ENCODE measurements at regions not wholly inside any gene's neighbourhood (a gene's known extent, or its start where the extent isn't known, plus 50 kb on each side); places are given as distances from the start of the nearest gene placed in this dataset.

- Histone ChIP-seq H3K9me1 (replicated peaks; ENCODE audit: control insufficient read depth, extremely low read depth, insufficient read depth, low read length) (no peaks in the 10 kb centered on the region), H3K9ac (replicated peaks; ENCODE audit: extremely low read depth, insufficient read depth, low read length) (no peak overlapping the region), H2AFZ (ENCODE audit: low read depth, low read length) (no peak overlapping the region), H3K36me3 (ENCODE audit: control insufficient read depth in 2 of 2, extremely low read depth in 1 of 2, insufficient read depth in 2 of 2, low read length in 2 of 2) (no peaks in the 10 kb centered on the region), H4K20me1 (replicated peaks; ENCODE audit: control insufficient read depth, extremely low read depth, insufficient read depth, low read length) (no peaks in the 10 kb centered on the region), H3K9me3 (replicated peaks; ENCODE audit: control insufficient read depth, insufficient read depth, low read length) (no peaks in the 10 kb centered on the region), H3K4me1 (ENCODE audit: control insufficient read depth, extremely low read depth, insufficient read depth, low read length) (no peaks in the 10 kb centered on the region), H3K4me3 (replicated peaks in 1 of 3; ENCODE audit: insufficient read depth in 1 of 3, low read depth in 1 of 3, low read length in 3 of 3) (no peak overlapping the region), H3K27ac (ENCODE audit: insufficient read depth, low read depth, low read length) (no peak overlapping the region), H3K27me3 (ENCODE audit: control insufficient read depth in 2 of 2, insufficient read depth in 2 of 2, low read length in 2 of 2) (no peaks in the 10 kb centered on the region), H3K4me2 (ENCODE audit: insufficient read depth, low read length) (no peak overlapping the region), H3K79me2 (ENCODE audit: control insufficient read depth, insufficient read depth, low read length) (no peaks in the 10 kb centered on the region)
- BruUV-seq (replicated peaks) = no TSS peak
- intact Hi-C loops (cut with micrococcal nuclease) = no loop called here
- ChIA-PET POLR2A (no interaction called here), CTCF (no interaction called here)
- FAIRE-seq (no peak), DNase-seq (ENCODE audit: low read depth, low spot score) (no peak)
- dilution Hi-C loops (cut with MboI; ENCODE audit: extremely low pct_ligation_motif_present, low sequenced_read_pairs) = no loop called here
- TF ChIP-seq CTCF (IDR thresholded peaks at IDR 0.05; ENCODE audit: extremely low read depth in 1 of 2, insufficient read depth in 1 of 2, low read depth in 1 of 2, low read length in 2 of 2) = no peak
- TF ChIP-seq EZH2 (IDR thresholded peaks at IDR 0.05; ENCODE audit: borderline replicate concordance, low read depth, low read length, severe bottlenecking) = no peak
Observed at GRCh38 chr3:87694678-87695077, 364.1 kb downstream of the CGGBP1 start.

GRCh38 chr3:87691109-87691508 lies 367.7 kb downstream of the CGGBP1 start:
- H3K79me2 ChIP-seq (ENCODE audit: control insufficient read depth, insufficient read depth, low read length) = no peaks in the 10 kb centered on the region

More at GRCh38 chr3:87691109-87691508, 367.7 kb downstream of the CGGBP1 start:
- no peak overlapping the region for H3K9ac ChIP-seq (replicated peaks; ENCODE audit: extremely low read depth, insufficient read depth, low read length)
- TF ChIP-seq GATA2 (IDR thresholded peaks at IDR 0.05; ENCODE audit: insufficient read depth, insufficient read length, low read depth, low read length) (no peak), JUN (IDR thresholded peaks at IDR 0.05; ENCODE audit: borderline replicate concordance, insufficient read depth, insufficient read length, low read depth) (no peak), FOS (IDR thresholded peaks at IDR 0.05; ENCODE audit: borderline replicate concordance, insufficient read depth, low read length) (no peak), POLR2A (IDR thresholded peaks at IDR 0.05; ENCODE audit: low read depth, low read length) (no peak), MYC (IDR thresholded peaks at IDR 0.05; ENCODE audit: low read depth, low read length) (no peak), EZH2 (IDR thresholded peaks at IDR 0.05; ENCODE audit: borderline replicate concordance, low read depth, low read length, severe bottlenecking) (no peak), MAX (IDR thresholded peaks at IDR 0.05; ENCODE audit: insufficient read depth, insufficient read length) (no peak), CTCF (IDR thresholded peaks at IDR 0.05; ENCODE audit: extremely low read depth in 1 of 2, insufficient read depth in 1 of 2, low read depth in 1 of 2, low read length in 2 of 2) (no peak), POLR2AphosphoS5 (IDR thresholded peaks at IDR 0.05; ENCODE audit: insufficient read depth, low read depth, low read length) (no peak)
- POLR2A ChIA-PET = no interaction called here
- no peak overlapping the region for H3K4me3 ChIP-seq (replicated peaks in 1 of 3; ENCODE audit: insufficient read depth in 1 of 3, low read depth in 1 of 3, low read length in 3 of 3)
- no TSS peak for BruUV-seq (replicated peaks)
- no peak overlapping the region for H3K27ac ChIP-seq (ENCODE audit: insufficient read depth, low read depth, low read length)
- intact Hi-C loops (cut with micrococcal nuclease) = no loop called here
- H3K4me2 ChIP-seq (ENCODE audit: insufficient read depth, low read length) = no peak overlapping the region
- FAIRE-seq (no peak), DNase-seq (ENCODE audit: low read depth, low spot score) (no peak)
- H3K4me1 ChIP-seq (ENCODE audit: control insufficient read depth, extremely low read depth, insufficient read depth, low read length) = no peaks in the 10 kb centered on the region
- CTCF ChIA-PET = no interaction called here
- dilution Hi-C loops (cut with MboI; ENCODE audit: extremely low pct_ligation_motif_present, low sequenced_read_pairs) = no loop called here
- no peaks in the 10 kb centered on the region for H4K20me1 ChIP-seq (replicated peaks; ENCODE audit: control insufficient read depth, extremely low read depth, insufficient read depth, low read length)
- H3K27me3 ChIP-seq (ENCODE audit: control insufficient read depth in 2 of 2, insufficient read depth in 2 of 2, low read length in 2 of 2) = no peaks in the 10 kb centered on the region
- no peaks in the 10 kb centered on the region for H3K9me3 ChIP-seq (replicated peaks; ENCODE audit: control insufficient read depth, insufficient read depth, low read length)
- no peaks in the 10 kb centered on the region for H3K9me1 ChIP-seq (replicated peaks; ENCODE audit: control insufficient read depth, extremely low read depth, insufficient read depth, low read length)
- no peak overlapping the region for H2AFZ ChIP-seq (ENCODE audit: low read depth, low read length)
- H3K36me3 ChIP-seq (ENCODE audit: control insufficient read depth in 2 of 2, extremely low read depth in 1 of 2, insufficient read depth in 2 of 2, low read length in 2 of 2) = no peaks in the 10 kb centered on the region
